Smooth muscle cell (in vitro differentiated cells): ENCODE measurements at regions not wholly inside any gene's neighbourhood (a gene's known extent, or its start where the extent isn't known, plus 50 kb on each side); places are given as distances from the start of the nearest gene placed in this dataset.

Source experiments
- DNase-seq: peaks from one replicate; lab custom pipeline; 2025; ENCODE audit not compliant: unreplicated experiment; lab: John Stamatoyannopoulos, UW
- H2AFZ ChIP-seq: fragments of 200-600 bp; sonication (generic); 2 replicates; pipeline ENCODE4 v1.6.0; 2016; ENCODE audit warnings: antibody characterized with exemption, low read depth, mild to moderate bottlenecking
- H3F3A ChIP-seq: fragments of 200-600 bp; sonication (generic); 2 replicates; pipeline ENCODE4 v1.6.0; 2017; ENCODE audit warnings: antibody characterized with exemption, low read depth
- H3K27ac ChIP-seq: fragments of 200-600 bp; sonication (generic); 2 replicates; pipeline ENCODE4 v1.5.1; 2016; ENCODE audit warnings: low read depth, mild to moderate bottlenecking
- H3K27me3 ChIP-seq: fragments of 200-600 bp; sonication (generic); 2 replicates; pipeline ENCODE4 v1.6.1; 2016; ENCODE audit warnings: low read depth, mild to moderate bottlenecking
- H3K36me3 ChIP-seq: fragments of 200-600 bp; sonication (generic); 2 replicates; pipeline ENCODE4 v1.5.1; 2016; ENCODE audit warnings: low read depth
- H3K4me1 ChIP-seq: fragments of 200-600 bp; sonication (generic); 2 replicates; pipeline ENCODE4 v1.5.1; 2016; ENCODE audit warnings: low read depth
- H3K4me2 ChIP-seq: fragments of 200-600 bp; sonication (generic); 2 replicates; pipeline ENCODE4 v1.6.0; 2016; ENCODE audit warnings: mild to moderate bottlenecking
- H3K4me3 ChIP-seq: fragments of 200-600 bp; sonication (generic); 2 replicates; pipeline ENCODE4 v1.5.1; 2016; ENCODE audit warnings: mild to moderate bottlenecking
- H3K79me2 ChIP-seq: fragments of 200-600 bp; sonication (generic); 2 replicates; pipeline ENCODE4 v1.6.0; 2016; ENCODE audit warnings: low read depth, mild to moderate bottlenecking
- H3K9ac ChIP-seq: fragments of 200-600 bp; sonication (generic); 2 replicates; pipeline ENCODE4 v1.6.0; 2016; ENCODE audit warnings: low read depth
- H3K9me3 ChIP-seq: fragments of 200-600 bp; sonication (generic); replicated peaks from 2 replicates; pipeline ENCODE4 v1.5.1; 2016; ENCODE audit warnings: low read depth
- H4K20me1 ChIP-seq: fragments of 200-600 bp; sonication (generic); 2 replicates; pipeline ENCODE4 v1.6.0; 2016; ENCODE audit warnings: low read depth
- WGBS: methylation state at CpG from one replicate; pipeline ENCODE4 v1.1.7; 2016; ENCODE audit warnings: low lambda C conversion rate; 5-methylcytosine and 5-hydroxymethylcytosine counted together
- TF ChIP-seq, protein P1 (sequence below): fragments of 200-600 bp; sonication (generic); IDR thresholded peaks from 2 replicates; pipeline ENCODE4 v1.5.1; 2017; ENCODE audit warnings: borderline replicate concordance, mild to moderate bottlenecking, antibody characterized with exemption; ENCODE audit not compliant: insufficient read depth, poor library complexity, severe bottlenecking

DNA sequence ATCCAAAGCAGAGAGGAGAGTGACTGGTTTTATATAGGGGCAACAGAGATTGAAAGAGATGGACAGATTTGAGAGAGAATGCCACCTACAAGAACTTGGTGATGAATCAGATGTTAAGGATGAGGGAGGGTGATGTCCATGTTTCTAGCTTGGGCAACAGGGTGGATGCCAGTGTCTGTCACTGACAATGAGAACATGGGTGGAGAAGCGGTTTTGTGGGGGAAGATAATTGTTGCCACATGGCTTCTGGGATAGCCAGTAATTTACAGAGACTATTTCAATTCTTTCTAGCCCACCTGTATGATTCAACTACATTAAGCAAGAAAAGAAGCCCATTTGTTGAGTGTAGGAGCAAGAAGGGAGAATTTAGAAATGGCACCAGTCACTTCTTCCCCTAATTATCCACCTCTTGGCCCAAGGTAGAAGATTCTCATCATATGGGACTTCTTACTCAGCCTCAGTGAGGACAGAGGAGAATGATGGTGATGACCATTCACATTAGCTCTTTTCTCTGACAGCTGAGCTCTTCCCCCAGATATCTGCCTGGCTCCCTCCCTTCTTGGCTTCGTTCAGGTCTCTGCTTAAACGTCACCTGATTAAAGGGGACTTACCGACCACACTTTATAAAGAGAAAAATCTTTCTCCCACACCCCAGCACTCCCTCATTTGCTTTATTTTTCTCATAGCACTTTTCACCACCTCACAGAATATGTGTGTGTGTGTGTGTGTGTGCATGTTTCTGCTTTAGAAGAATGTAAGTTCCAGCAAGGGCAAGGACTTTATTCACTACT, 117.8 kb downstream of the DUSP6 start:
- Histone ChIP-seq H3K9me3 (no peaks in the 10 kb centered on the region), H3K27me3 (no peaks in the 10 kb centered on the region), H3K4me1 (no peaks in the 10 kb centered on the region), H3K9ac (no peak overlapping the region), H4K20me1 (no peaks in the 10 kb centered on the region), H3K36me3 (no peaks in the 10 kb centered on the region), H2AFZ (no peak overlapping the region), H3K4me3 (no peak overlapping the region), H3K79me2 (no peaks in the 10 kb centered on the region), H3F3A (no peaks in the 10 kb centered on the region), H3K27ac (no peak overlapping the region), H3K4me2 (no peak overlapping the region)
- no peak for DNase-seq
- TF ChIP-seq, protein P1, sequence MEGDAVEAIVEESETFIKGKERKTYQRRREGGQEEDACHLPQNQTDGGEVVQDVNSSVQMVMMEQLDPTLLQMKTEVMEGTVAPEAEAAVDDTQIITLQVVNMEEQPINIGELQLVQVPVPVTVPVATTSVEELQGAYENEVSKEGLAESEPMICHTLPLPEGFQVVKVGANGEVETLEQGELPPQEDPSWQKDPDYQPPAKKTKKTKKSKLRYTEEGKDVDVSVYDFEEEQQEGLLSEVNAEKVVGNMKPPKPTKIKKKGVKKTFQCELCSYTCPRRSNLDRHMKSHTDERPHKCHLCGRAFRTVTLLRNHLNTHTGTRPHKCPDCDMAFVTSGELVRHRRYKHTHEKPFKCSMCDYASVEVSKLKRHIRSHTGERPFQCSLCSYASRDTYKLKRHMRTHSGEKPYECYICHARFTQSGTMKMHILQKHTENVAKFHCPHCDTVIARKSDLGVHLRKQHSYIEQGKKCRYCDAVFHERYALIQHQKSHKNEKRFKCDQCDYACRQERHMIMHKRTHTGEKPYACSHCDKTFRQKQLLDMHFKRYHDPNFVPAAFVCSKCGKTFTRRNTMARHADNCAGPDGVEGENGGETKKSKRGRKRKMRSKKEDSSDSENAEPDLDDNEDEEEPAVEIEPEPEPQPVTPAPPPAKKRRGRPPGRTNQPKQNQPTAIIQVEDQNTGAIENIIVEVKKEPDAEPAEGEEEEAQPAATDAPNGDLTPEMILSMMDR = no peak
- 88% methylated on average over 4 of the region's 4 CpGs for WGBS

DNA sequence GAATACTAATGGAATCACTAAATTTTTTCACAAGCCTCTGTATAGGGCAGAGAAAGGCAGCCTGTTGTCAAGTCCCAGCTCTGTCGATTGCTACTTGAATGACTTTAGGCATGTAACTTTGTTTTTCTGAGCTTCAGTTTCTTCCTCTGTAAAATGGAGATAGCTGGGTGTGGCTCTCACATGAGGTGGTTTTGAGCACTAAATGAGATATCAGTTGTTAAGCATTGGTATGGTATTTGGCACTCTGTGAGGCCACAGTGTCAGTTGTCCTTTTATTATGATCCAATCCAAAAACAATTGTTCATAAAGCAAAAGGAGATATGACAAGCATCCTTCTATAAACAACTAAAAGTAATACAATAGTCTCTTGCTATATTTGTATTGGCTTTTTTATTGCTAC, 120.6 kb downstream of the DUSP6 start:
- H3F3A ChIP-seq = no peaks in the 10 kb centered on the region
- DNase-seq = no peak
- no peak overlapping the region for H3K4me2 ChIP-seq
- H3K9ac ChIP-seq = no peak overlapping the region
- TF ChIP-seq, protein P1 = no peak
- peaks cover 10% of the 10 kb centered on the region for H3K4me1 ChIP-seq
- no peaks in the 10 kb centered on the region for H4K20me1 ChIP-seq
- no peak overlapping the region for H3K27ac ChIP-seq
- WGBS = 91% methylated on average over 1 of the region's 1 CpG
- H3K36me3 ChIP-seq = no peaks in the 10 kb centered on the region
- H3K4me3 ChIP-seq = no peak overlapping the region
- no peak overlapping the region for H2AFZ ChIP-seq
- no peaks in the 10 kb centered on the region for H3K9me3 ChIP-seq
- H3K27me3 ChIP-seq = no peaks in the 10 kb centered on the region
- no peaks in the 10 kb centered on the region for H3K79me2 ChIP-seq

DNA sequence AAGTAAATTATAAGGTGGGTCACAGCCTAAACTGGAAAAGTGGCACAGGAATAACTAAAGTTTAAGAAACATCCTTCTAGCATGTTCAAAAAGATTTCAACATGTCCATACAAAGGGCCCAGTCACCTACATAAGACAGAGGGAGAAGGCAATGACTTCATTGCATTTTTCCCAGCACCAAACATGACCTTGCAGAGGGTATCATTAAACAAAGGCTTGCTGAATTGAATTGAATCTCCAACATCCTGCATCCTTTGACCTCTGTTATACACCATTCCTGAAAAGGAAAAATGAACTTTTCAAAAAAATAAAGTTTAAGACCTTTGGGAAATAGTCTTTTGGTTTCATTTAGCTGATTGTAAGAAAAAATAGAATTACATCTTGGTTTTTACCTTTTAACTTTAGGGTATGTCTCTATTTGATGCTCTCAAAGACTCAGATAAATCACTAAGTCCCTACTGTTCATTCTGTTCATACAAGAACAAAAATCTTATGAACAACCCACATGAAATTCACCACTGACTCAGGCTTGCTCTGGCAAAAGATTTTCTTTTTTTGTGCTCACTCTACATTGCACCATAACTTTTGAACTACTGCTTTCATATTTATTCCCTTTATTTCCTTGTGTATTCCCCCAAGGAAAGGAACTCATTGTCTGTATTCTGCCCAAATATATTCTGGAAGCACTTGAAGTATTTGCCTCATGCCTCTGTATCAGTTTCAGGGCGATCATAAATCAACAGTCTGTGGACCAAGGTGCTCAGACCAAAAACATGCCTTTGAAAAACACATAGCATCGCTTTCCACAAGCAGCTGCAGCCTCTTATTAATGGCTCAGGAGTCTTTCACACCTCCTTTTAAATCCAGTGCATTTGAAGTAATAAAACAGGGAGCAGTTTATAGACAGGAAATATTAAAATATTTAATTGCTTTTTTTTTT, 121.7 kb downstream of the DUSP6 start:
- H3K27ac ChIP-seq = peak overlapping the region; percentile 14
- peaks cover 17% of the 10 kb centered on the region for H3K4me1 ChIP-seq
- no peaks in the 10 kb centered on the region for H3K9me3 ChIP-seq
- no peaks in the 10 kb centered on the region for H3K27me3 ChIP-seq
- DNase-seq = no peak
- TF ChIP-seq, protein P1 = no peak
- H3F3A ChIP-seq = no peaks in the 10 kb centered on the region
- no peak overlapping the region for H3K9ac ChIP-seq
- H2AFZ ChIP-seq = no peak overlapping the region
- H4K20me1 ChIP-seq = no peaks in the 10 kb centered on the region
- H3K4me3 ChIP-seq = no peak overlapping the region
- H3K4me2 ChIP-seq = no peak overlapping the region
- 88% methylated on average over 2 of the region's 2 CpGs for WGBS
- no peaks in the 10 kb centered on the region for H3K79me2 ChIP-seq
- no peaks in the 10 kb centered on the region for H3K36me3 ChIP-seq
